Naive thymus-derived CD8-positive, alpha-beta T cell (primary cell): ENCODE measurements at regions not wholly inside any gene's neighbourhood (a gene's known extent, or its start where the extent isn't known, plus 50 kb on each side); places are given as distances from the start of the nearest gene placed in this dataset.

Source experiments
- ATAC-seq, 2 donors: fragments of 150-1000 bp; cut with Tn5 transposase in 1 of 2; sonication (Bioruptor Pico), chemical (Tn5 transposase) in 1 of 2; 1 replicate in 1 of 2; 2 replicates in 1 of 2; pipeline ENCODE4 v1.10.0; 2021; ENCODE audit warnings: mild to moderate bottlenecking in 2 of 2, moderate library complexity in 2 of 2
- POLR2A ChIA-PET: fragments of 350-600 bp; sonication (Branson Sonifier 250); formaldehyde crosslinking; loops from one replicate; lab custom pipeline; 2021; ENCODE audit warnings: antibody characterized with exemption; lab: Charles Lee
- DNase-seq, 10 donors: peaks; one replicate each; pipeline versions ENCODE4 v3.0.0 to v3.0.0-alpha.2; 2020 to 2022
- H3K27ac Mint-ChIP-seq, 10 donors: one replicate each; pipeline ENCODE4 v1.8.0; 2020 to 2022; ENCODE audit warnings: mild to moderate bottlenecking in 10 of 10, mixed read lengths in 10 of 10, moderate library complexity in 4 of 10, inconsistent platforms in 1 of 10
- H3K27me3 Mint-ChIP-seq, 5 donors: one replicate each; pipeline ENCODE4 v1.8.0; 2021 to 2022; ENCODE audit warnings: mixed read lengths in 5 of 5
- H3K36me3 Mint-ChIP-seq, 3 donors: one replicate each; pipeline ENCODE4 v1.8.0; 2020 to 2022; ENCODE audit warnings: mixed read lengths in 3 of 3, mild to moderate bottlenecking in 2 of 3, inconsistent platforms in 1 of 3
- H3K4me1 Mint-ChIP-seq, 4 donors: one replicate each; pipeline ENCODE4 v1.8.0; 2021 to 2022; ENCODE audit warnings: mixed read lengths in 4 of 4
- H3K4me3 Mint-ChIP-seq, 10 donors: one replicate each; pipeline ENCODE4 v1.8.0; 2020 to 2022; ENCODE audit warnings: mild to moderate bottlenecking in 10 of 10, mixed read lengths in 10 of 10, moderate library complexity in 6 of 10, inconsistent platforms in 1 of 10
- H3K9me3 Mint-ChIP-seq, 9 donors: one replicate each; pipeline ENCODE4 v1.8.0; 2020 to 2022; ENCODE audit warnings: mixed read lengths in 9 of 9, mild to moderate bottlenecking in 3 of 9, inconsistent platforms in 1 of 9, moderate library complexity in 1 of 9

DNA sequence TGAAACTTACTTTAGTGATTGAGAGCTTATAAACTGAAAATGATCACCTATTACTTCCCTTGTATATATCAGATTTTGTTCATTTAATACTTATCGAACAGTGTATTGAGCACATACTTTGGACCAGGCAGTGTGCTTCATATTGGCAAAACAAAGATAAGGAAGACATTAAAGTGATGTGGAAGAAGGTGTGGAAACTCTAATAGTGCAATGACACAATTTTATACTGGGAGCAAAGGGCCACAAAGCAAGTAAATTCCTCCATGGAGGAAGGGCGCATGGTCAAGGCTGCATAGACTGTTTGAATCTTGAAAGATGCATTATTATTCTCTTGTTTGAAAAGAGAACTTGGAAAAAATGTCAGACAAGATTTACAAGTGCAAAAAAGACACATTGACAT lies 936.5 kb upstream of the DDX18 start:
- Mint-ChIP-seq H3K36me3 (peaks cover 0 to 5% (median 0%) of the 10 kb centered on the region in 3 donors), H3K27me3 (no peaks in the 10 kb centered on the region), H3K4me1 (no peaks in the 10 kb centered on the region), H3K9me3 (peaks cover 6 to 29% (median 16%) of the 10 kb centered on the region in 9 donors), H3K4me3 (no peak overlapping the region), H3K27ac (no peak overlapping the region)
- POLR2A ChIA-PET: no interaction called here
- no peak for ATAC-seq
- no peak for DNase-seq

- Mint-ChIP-seq H3K27ac (no peak overlapping the region), H3K36me3 (no peaks in the 10 kb centered on the region), H3K4me3 (no peak overlapping the region), H3K4me1 (no peaks in the 10 kb centered on the region), H3K9me3 (peaks cover 2 to 28% (median 18%) of the 10 kb centered on the region in 9 donors), H3K27me3 (no peaks in the 10 kb centered on the region)
- ATAC-seq: no peak
- DNase-seq: no peak
- POLR2A ChIA-PET: no interaction called here
Measured at GRCh38 chr2:116879650-116880160, 934.8 kb upstream of the DDX18 start.

DNA sequence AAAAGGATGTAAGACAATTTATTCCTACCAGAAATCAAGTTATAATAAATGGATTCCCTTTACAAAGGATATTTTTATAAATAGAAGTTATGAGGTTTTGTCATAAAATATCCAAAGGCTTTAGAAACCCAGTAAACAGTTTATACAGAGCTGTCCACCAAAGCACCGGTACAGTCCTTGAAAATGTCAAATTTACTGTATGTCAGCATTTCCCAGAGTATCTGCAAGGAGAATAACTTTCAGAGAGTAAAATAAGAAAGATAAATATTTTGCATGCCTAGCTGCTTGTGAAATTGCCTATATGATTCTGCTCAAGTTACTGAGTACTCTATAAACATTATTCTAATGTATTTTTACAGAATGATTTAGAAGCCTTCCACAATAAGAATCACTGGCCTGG lies 923.3 kb upstream of the DDX18 start:
- no peak for ATAC-seq
- DNase-seq: no peak

DNA sequence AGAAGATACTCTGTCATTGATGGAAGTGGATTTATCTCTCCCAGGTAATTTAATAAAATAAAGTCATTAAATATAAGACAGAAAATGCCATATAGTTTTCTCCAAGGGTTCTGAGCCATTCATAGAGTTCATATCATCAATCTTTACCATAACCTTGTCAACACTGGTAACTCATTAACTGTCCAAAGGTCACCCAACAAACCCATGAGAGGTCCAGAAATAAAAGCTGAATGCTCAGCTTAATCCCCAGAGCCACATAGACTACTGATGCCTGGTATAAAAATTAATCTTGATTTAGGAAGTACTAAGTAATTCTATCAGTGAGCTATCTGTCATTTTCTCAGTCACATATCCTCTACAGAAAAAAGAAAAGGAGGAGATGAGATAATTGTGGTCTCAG lies 903.0 kb upstream of the DDX18 start:
- POLR2A ChIA-PET: no interaction called here
- no peak for DNase-seq
- no peak overlapping the region for H3K27ac Mint-ChIP-seq
- H3K4me1 Mint-ChIP-seq: no peaks in the 10 kb centered on the region
- peaks cover 5 to 24% (median 12%) of the 10 kb centered on the region in 9 donors for H3K9me3 Mint-ChIP-seq
- H3K27me3 Mint-ChIP-seq: no peaks in the 10 kb centered on the region
- ATAC-seq: no peak
- H3K4me3 Mint-ChIP-seq: no peak overlapping the region
- no peaks in the 10 kb centered on the region for H3K36me3 Mint-ChIP-seq

More for the DNA sequence above, 923.3 kb upstream of the DDX18 start:
- Mint-ChIP-seq H3K27me3 (no peaks in the 10 kb centered on the region), H3K9me3 (peaks cover 12 to 26% (median 21%) of the 10 kb centered on the region in 9 donors), H3K36me3 (peaks cover 0 to 8% (median 0%) of the 10 kb centered on the region in 3 donors), H3K27ac (no peak overlapping the region), H3K4me3 (no peak overlapping the region), H3K4me1 (no peaks in the 10 kb centered on the region)
- POLR2A ChIA-PET: no interaction called here

GRCh38 chr2:116915673-116916072 lies 898.8 kb upstream of the DDX18 start:
- no peak overlapping the region for H3K4me3 Mint-ChIP-seq
- no peaks in the 10 kb centered on the region for H3K4me1 Mint-ChIP-seq
- peaks cover 0 to 26% (median 5%) of the 10 kb centered on the region in 9 donors for H3K9me3 Mint-ChIP-seq
- DNase-seq (no peak), ATAC-seq (no peak)
- no peaks in the 10 kb centered on the region for H3K36me3 Mint-ChIP-seq
- H3K27me3 Mint-ChIP-seq: no peaks in the 10 kb centered on the region
- POLR2A ChIA-PET: no interaction called here
- H3K27ac Mint-ChIP-seq: no peak overlapping the region

GRCh38 chr2:116917196-116917595 lies 897.3 kb upstream of the DDX18 start:
- DNase-seq (no peak), ATAC-seq (no peak)
- H3K36me3 Mint-ChIP-seq: no peaks in the 10 kb centered on the region
- H3K27ac Mint-ChIP-seq: peak overlapping the region in 1 of 10 donors; percentile 57
- peaks cover 0 to 33% (median 6%) of the 10 kb centered on the region in 9 donors for H3K9me3 Mint-ChIP-seq
- H3K4me3 Mint-ChIP-seq: no peak overlapping the region
- POLR2A ChIA-PET: no interaction called here
- no peaks in the 10 kb centered on the region for H3K27me3 Mint-ChIP-seq
- no peaks in the 10 kb centered on the region for H3K4me1 Mint-ChIP-seq

DNA sequence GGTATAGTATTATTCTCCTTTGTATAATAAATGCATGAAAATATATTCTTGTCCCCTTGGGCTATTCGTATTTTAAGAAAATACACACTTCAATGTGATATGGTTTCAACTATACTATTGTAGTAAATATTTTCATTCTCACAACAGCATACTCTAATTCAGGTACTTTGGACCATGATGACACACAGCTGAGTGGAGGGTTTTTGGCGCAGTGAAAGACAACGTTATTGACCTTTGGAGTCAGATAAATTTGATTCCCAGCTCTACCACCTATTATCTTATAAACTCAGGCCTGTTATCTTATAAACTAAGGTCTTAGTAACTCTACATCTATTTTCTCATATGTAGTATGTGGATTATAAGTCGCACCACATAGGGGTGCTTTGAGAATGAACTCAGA lies 895.9 kb upstream of the DDX18 start:
- Mint-ChIP-seq H3K4me1 (no peaks in the 10 kb centered on the region), H3K9me3 (peaks cover 0 to 31% (median 9%) of the 10 kb centered on the region in 9 donors), H3K36me3 (no peaks in the 10 kb centered on the region), H3K4me3 (no peak overlapping the region), H3K27me3 (no peaks in the 10 kb centered on the region), H3K27ac (no peak overlapping the region)
- DNase-seq (no peak), ATAC-seq (no peak)
- POLR2A ChIA-PET: no interaction called here

- ATAC-seq (no peak), DNase-seq (no peak)
- H3K27me3 Mint-ChIP-seq: no peaks in the 10 kb centered on the region
- H3K9me3 Mint-ChIP-seq: peaks cover 5 to 22% (median 10%) of the 10 kb centered on the region in 9 donors
- H3K4me1 Mint-ChIP-seq: no peaks in the 10 kb centered on the region
- H3K4me3 Mint-ChIP-seq: no peak overlapping the region
- H3K36me3 Mint-ChIP-seq: no peaks in the 10 kb centered on the region
- POLR2A ChIA-PET: no interaction called here
- no peak overlapping the region for H3K27ac Mint-ChIP-seq
Measured at GRCh38 chr2:116922414-116922813, 892.1 kb upstream of the DDX18 start.

DNA sequence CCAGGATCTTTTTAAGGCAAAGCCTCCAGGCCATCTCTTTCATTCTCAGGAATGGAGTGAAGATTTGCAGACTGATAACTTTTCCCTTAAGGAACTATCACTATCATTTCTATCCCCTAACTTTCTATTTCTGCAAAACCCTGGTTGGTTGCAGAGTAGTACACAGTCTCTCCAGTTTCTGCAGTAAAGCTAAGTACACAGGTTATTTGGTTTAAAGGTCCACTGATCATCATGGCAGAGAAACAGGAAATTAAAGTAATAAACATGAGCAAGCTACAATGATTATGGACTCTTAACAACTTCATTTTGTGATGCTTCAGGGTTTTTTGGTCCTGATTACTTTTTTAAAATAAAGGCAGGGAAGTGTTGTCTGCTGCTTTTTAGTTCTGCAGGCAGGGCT lies 890.0 kb upstream of the DDX18 start:
- DNase-seq (no peak), ATAC-seq (no peak)
- POLR2A ChIA-PET: no interaction called here
- no peak overlapping the region for H3K4me3 Mint-ChIP-seq
- no peaks in the 10 kb centered on the region for H3K4me1 Mint-ChIP-seq
- no peaks in the 10 kb centered on the region for H3K36me3 Mint-ChIP-seq
- H3K9me3 Mint-ChIP-seq: peaks cover 5 to 36% (median 10%) of the 10 kb centered on the region in 9 donors
- H3K27ac Mint-ChIP-seq: no peak overlapping the region
- H3K27me3 Mint-ChIP-seq: peaks cover 0 to 3% (median 0%) of the 10 kb centered on the region in 5 donors

- H3K4me1 Mint-ChIP-seq: no peaks in the 10 kb centered on the region
- peaks cover 4 to 31% (median 15%) of the 10 kb centered on the region in 9 donors for H3K9me3 Mint-ChIP-seq
- no peaks in the 10 kb centered on the region for H3K27me3 Mint-ChIP-seq
- no peak for DNase-seq
- ATAC-seq: no peak
- H3K4me3 Mint-ChIP-seq: no peak overlapping the region
- POLR2A ChIA-PET: no interaction called here
- H3K27ac Mint-ChIP-seq: no peak overlapping the region
- no peaks in the 10 kb centered on the region for H3K36me3 Mint-ChIP-seq
Measured at GRCh38 chr2:116935097-116935814, 879.2 kb upstream of the DDX18 start.

GRCh38 chr2:116948258-116948657 lies 866.2 kb upstream of the DDX18 start:
- POLR2A ChIA-PET: no interaction called here
- ATAC-seq: no peak
- DNase-seq: no peak

DNA sequence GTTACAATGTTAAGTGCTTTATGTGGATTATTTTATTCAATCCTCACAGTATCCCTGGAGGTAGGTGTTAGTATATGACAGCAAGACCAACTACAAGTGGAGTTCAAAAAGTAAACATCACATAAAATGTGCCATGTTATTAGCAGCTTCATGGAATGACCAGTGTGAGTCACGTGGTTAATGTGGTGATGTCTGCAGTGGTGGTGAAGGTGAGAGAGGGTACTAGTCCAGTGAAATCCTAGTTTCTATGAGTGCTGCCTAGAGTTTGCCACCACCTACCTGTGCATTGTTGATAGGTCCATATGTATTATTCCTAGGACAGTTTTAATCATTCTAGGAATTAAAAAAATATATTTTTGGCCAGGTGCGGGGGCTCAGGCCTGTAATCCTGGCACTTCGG lies 865.2 kb upstream of the DDX18 start:
- DNase-seq: no peak
- Mint-ChIP-seq H3K4me1 (no peaks in the 10 kb centered on the region), H3K27me3 (no peaks in the 10 kb centered on the region), H3K27ac (no peak overlapping the region), H3K9me3 (peaks cover 3 to 25% (median 16%) of the 10 kb centered on the region in 9 donors), H3K36me3 (no peaks in the 10 kb centered on the region), H3K4me3 (no peak overlapping the region)
- POLR2A ChIA-PET: no interaction called here
- ATAC-seq: no peak

More at GRCh38 chr2:116948258-116948657, 866.2 kb upstream of the DDX18 start:
- no peaks in the 10 kb centered on the region for H3K36me3 Mint-ChIP-seq
- H3K27me3 Mint-ChIP-seq: no peaks in the 10 kb centered on the region
- no peak overlapping the region for H3K4me3 Mint-ChIP-seq
- no peaks in the 10 kb centered on the region for H3K4me1 Mint-ChIP-seq
- H3K27ac Mint-ChIP-seq: no peak overlapping the region
- H3K9me3 Mint-ChIP-seq: peaks cover 2 to 20% (median 11%) of the 10 kb centered on the region in 9 donors

DNA sequence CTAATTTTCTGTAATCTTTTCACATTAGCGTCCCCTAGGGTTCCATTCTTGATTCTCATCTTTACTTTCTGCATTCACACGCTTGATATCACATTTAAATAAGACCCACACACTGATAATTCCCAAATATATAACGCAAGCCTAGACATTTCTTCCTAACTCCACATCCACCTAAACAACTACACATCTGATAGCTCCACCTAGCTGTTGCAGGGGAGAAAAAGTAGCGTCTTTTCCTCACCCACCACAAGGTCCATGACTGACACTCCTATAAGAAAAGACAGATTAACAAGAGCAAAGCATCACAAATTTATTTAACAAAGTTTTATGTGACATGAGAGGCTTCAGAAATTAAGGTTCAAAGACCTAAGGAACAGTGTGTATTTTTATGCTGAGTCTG lies 862.2 kb upstream of the DDX18 start:
- H3K4me3 Mint-ChIP-seq: no peak overlapping the region
- H3K27ac Mint-ChIP-seq: no peak overlapping the region
- no peaks in the 10 kb centered on the region for H3K27me3 Mint-ChIP-seq
- peaks cover 2 to 45% (median 15%) of the 10 kb centered on the region in 9 donors for H3K9me3 Mint-ChIP-seq
- H3K36me3 Mint-ChIP-seq: no peaks in the 10 kb centered on the region
- DNase-seq: no peak
- POLR2A ChIA-PET: no interaction called here
- no peaks in the 10 kb centered on the region for H3K4me1 Mint-ChIP-seq
- no peak for ATAC-seq

DNA sequence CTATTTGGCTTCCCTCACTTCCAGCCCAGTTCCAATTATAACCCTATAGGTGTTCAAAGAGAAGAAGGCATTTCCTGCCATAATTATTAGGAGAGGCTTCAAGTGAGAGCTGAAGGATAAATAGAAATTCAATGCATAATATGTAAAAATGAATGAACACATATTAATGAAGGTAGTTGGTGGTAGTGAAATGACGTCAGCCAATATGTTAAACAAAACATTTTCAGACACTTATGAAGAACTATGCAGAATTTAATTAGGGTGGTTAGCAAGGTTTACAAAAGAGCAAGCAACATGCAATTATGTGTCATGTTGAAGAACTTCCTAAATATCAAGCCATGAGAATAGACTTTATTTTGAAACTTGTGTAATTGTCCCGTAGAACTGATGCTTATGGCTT lies 858.8 kb upstream of the DDX18 start:
- ATAC-seq (no peak), DNase-seq (no peak)
- POLR2A ChIA-PET: no interaction called here

More for the DNA sequence above, 858.8 kb upstream of the DDX18 start:
- Mint-ChIP-seq H3K27me3 (no peaks in the 10 kb centered on the region), H3K36me3 (no peaks in the 10 kb centered on the region), H3K4me3 (no peak overlapping the region), H3K9me3 (peaks cover 7 to 56% (median 16%) of the 10 kb centered on the region in 9 donors), H3K4me1 (no peaks in the 10 kb centered on the region), H3K27ac (no peak overlapping the region)
